Neural progenitor cell (in vitro differentiated cells): ENCODE measurements at regions not wholly inside any gene's neighbourhood (a gene's known extent, or its start where the extent isn't known, plus 50 kb on each side); places are given as distances from the start of the nearest gene placed in this dataset.
A peak's percentile ranks its signal among the peaks of the same experiment; 100 is the strongest.

Experiments
- DNase-seq: peaks from one replicate; pipeline ENCODE4 v3.0.0-alpha.2; 2016; ENCODE audit warnings: low spot score
- H2AFZ ChIP-seq: fragments of 200-600 bp; sonication (generic); replicated peaks from 2 replicates; pipeline ENCODE4 v1.6.1; 2016; ENCODE audit warnings: antibody characterized with exemption
- H3F3A ChIP-seq: fragments of 200-600 bp; sonication (generic); 2 replicates; pipeline ENCODE4 v1.6.1; 2016; ENCODE audit warnings: antibody characterized with exemption, low read depth
- H3K27ac ChIP-seq: fragments of 200-600 bp; sonication (generic); 2 replicates; pipeline ENCODE4 v1.5.1; 2016; ENCODE audit warnings: mild to moderate bottlenecking
- H3K27me3 ChIP-seq: fragments of 200-600 bp; sonication (generic); 2 replicates; pipeline ENCODE4 v1.6.1; 2016; ENCODE audit warnings: mild to moderate bottlenecking, moderate library complexity
- H3K36me3 ChIP-seq: fragments of 200-600 bp; sonication (generic); 2 replicates; pipeline ENCODE4 v1.5.1; 2016
- H3K4me1 ChIP-seq: fragments of 200-600 bp; sonication (generic); 2 replicates; pipeline ENCODE4 v1.6.1; 2016; ENCODE audit warnings: mixed run types
- H3K4me2 ChIP-seq: fragments of 200-600 bp; sonication (generic); 2 replicates; pipeline ENCODE4 v1.6.1; 2016
- H3K4me3 ChIP-seq: fragments of 200-600 bp; sonication (generic); 2 replicates; pipeline ENCODE4 v1.5.1; 2016
- H3K79me2 ChIP-seq: fragments of 200-600 bp; sonication (generic); 2 replicates; pipeline ENCODE4 v1.6.1; 2016; ENCODE audit warnings: low read depth
- H3K9ac ChIP-seq: fragments of 200-600 bp; sonication (generic); 2 replicates; pipeline ENCODE4 v1.6.1; 2016
- H3K9me3 ChIP-seq: fragments of 200-600 bp; sonication (generic); 2 replicates; pipeline ENCODE4 v1.5.1; 2016; ENCODE audit warnings: low read depth
- H4K20me1 ChIP-seq: fragments of 200-600 bp; sonication (generic); 2 replicates; pipeline ENCODE4 v1.6.1; 2016; ENCODE audit warnings: low read depth
- H3K27ac Mint-ChIP-seq: 3 replicates; pipeline ENCODE4 v1.8.0; 2021; ENCODE audit warnings: mixed read lengths
- H3K27me3 Mint-ChIP-seq: 2 replicates; pipeline ENCODE4 v1.8.0; 2022; ENCODE audit warnings: low read depth, mild to moderate bottlenecking, inconsistent platforms, moderate library complexity, mixed read lengths; ENCODE audit not compliant: insufficient read depth
- H3K36me3 Mint-ChIP-seq: 3 replicates; pipeline ENCODE4 v1.8.0; 2021; ENCODE audit warnings: mixed read lengths
- H3K4me1 Mint-ChIP-seq: 3 replicates; pipeline ENCODE4 v1.8.0; 2021; ENCODE audit warnings: mixed read lengths
- H3K4me3 Mint-ChIP-seq: 3 replicates; pipeline ENCODE4 v1.8.0; 2021; ENCODE audit warnings: mild to moderate bottlenecking, moderate library complexity, mixed read lengths
- H3K9me3 Mint-ChIP-seq: 3 replicates; pipeline ENCODE4 v1.8.0; 2020; ENCODE audit warnings: mixed read lengths
- CTCF ChIP-seq: fragments of 200-600 bp; sonication (generic); IDR thresholded peaks from 2 replicates; pipeline ENCODE4 v1.5.1; 2017; ENCODE audit warnings: antibody characterized with exemption, mild to moderate bottlenecking
- EZH2 ChIP-seq: fragments of 200-600 bp; sonication (generic); IDR thresholded peaks from 2 replicates; pipeline ENCODE4 v1.6.1; 2017; ENCODE audit warnings: antibody characterized with exemption, mild to moderate bottlenecking, moderate library complexity
- EZH2phosphoT487 ChIP-seq: fragments of 200-600 bp; sonication (generic); IDR thresholded peaks from 2 replicates; pipeline ENCODE4 v1.6.1; 2017; ENCODE audit warnings: antibody characterized with exemption

- Mint-ChIP-seq H3K27ac (no peak overlapping the region), H3K4me1 (peaks cover 38% of the 10 kb centered on the region), H3K4me3 (peak overlapping the region; percentile 52), H3K27me3 (peaks cover 86% of the 10 kb centered on the region), H3K36me3 (no peaks in the 10 kb centered on the region), H3K9me3 (no peaks in the 10 kb centered on the region)
- H3K4me2 ChIP-seq, result no peak overlapping the region
- no peaks in the 10 kb centered on the region for H3K36me3 ChIP-seq
- DNase-seq, result peak; percentile 28
- TF ChIP-seq EZH2 (no peak), EZH2phosphoT487 (no peak), CTCF (no peak)
- no peak overlapping the region for H3K27ac ChIP-seq
- no peak overlapping the region for H3K9ac ChIP-seq
- no peak overlapping the region for H2AFZ ChIP-seq
- peaks cover 62% of the 10 kb centered on the region for H4K20me1 ChIP-seq
- H3K27me3 ChIP-seq, result peaks cover 100% of the 10 kb centered on the region
- H3K4me1 ChIP-seq, result peaks cover 18% of the 10 kb centered on the region
- H3K4me3 ChIP-seq, result no peak overlapping the region
- peaks cover 14% of the 10 kb centered on the region for H3F3A ChIP-seq
- H3K79me2 ChIP-seq, result no peaks in the 10 kb centered on the region
- no peaks in the 10 kb centered on the region for H3K9me3 ChIP-seq
These were observed 62.4 kb upstream of the POLG start for GRCh38 chr15:89396723-89397652.

GRCh38 chr15:89395996-89396395 is 61.4 kb upstream of the POLG start:
- Mint-ChIP-seq H3K4me3 (peak overlapping the region; percentile 52), H3K36me3 (no peaks in the 10 kb centered on the region), H3K4me1 (peaks cover 45% of the 10 kb centered on the region), H3K27me3 (peaks cover 83% of the 10 kb centered on the region), H3K9me3 (no peaks in the 10 kb centered on the region), H3K27ac (no peak overlapping the region)
- H3K27ac ChIP-seq, result no peak overlapping the region
- no peak overlapping the region for H3K9ac ChIP-seq
- H4K20me1 ChIP-seq, result peaks cover 52% of the 10 kb centered on the region
- DNase-seq, result no peak
- no peaks in the 10 kb centered on the region for H3K79me2 ChIP-seq
- H3K36me3 ChIP-seq, result no peaks in the 10 kb centered on the region
- peaks cover 20% of the 10 kb centered on the region for H3F3A ChIP-seq
- H3K27me3 ChIP-seq, result peaks cover 100% of the 10 kb centered on the region
- no peak overlapping the region for H3K4me3 ChIP-seq
- no peak overlapping the region for H2AFZ ChIP-seq
- H3K4me1 ChIP-seq, result peaks cover 28% of the 10 kb centered on the region
- H3K4me2 ChIP-seq, result no peak overlapping the region
- TF ChIP-seq EZH2 (no peak), CTCF (no peak), EZH2phosphoT487 (no peak)
- no peaks in the 10 kb centered on the region for H3K9me3 ChIP-seq

GRCh38 chr15:89395461-89395871 is 60.8 kb upstream of the POLG start:
- H4K20me1 ChIP-seq, result peaks cover 46% of the 10 kb centered on the region
- no peak overlapping the region for H3K9ac ChIP-seq
- H3K36me3 ChIP-seq, result no peaks in the 10 kb centered on the region
- Mint-ChIP-seq H3K27me3 (peaks cover 78% of the 10 kb centered on the region), H3K4me3 (peak overlapping the region; percentile 52), H3K9me3 (no peaks in the 10 kb centered on the region), H3K27ac (no peak overlapping the region), H3K4me1 (peaks cover 49% of the 10 kb centered on the region), H3K36me3 (no peaks in the 10 kb centered on the region)
- H3K4me2 ChIP-seq, result no peak overlapping the region
- H3K4me3 ChIP-seq, result no peak overlapping the region
- H2AFZ ChIP-seq, result no peak overlapping the region
- no peaks in the 10 kb centered on the region for H3K79me2 ChIP-seq
- TF ChIP-seq EZH2phosphoT487, result no peak
- TF ChIP-seq CTCF, result no peak
- TF ChIP-seq EZH2, result no peak
- no peak overlapping the region for H3K27ac ChIP-seq
- peaks cover 14% of the 10 kb centered on the region for H3F3A ChIP-seq
- DNase-seq, result no peak
- no peaks in the 10 kb centered on the region for H3K9me3 ChIP-seq
- peaks cover 33% of the 10 kb centered on the region for H3K4me1 ChIP-seq
- H3K27me3 ChIP-seq, result peaks cover 100% of the 10 kb centered on the region
